ENCODE measurements at regions not wholly inside any gene's neighbourhood (a gene's known extent, or its start where the extent isn't known, plus 50 kb on each side); places are given as distances from the start of the nearest gene placed in this dataset.

DNA sequence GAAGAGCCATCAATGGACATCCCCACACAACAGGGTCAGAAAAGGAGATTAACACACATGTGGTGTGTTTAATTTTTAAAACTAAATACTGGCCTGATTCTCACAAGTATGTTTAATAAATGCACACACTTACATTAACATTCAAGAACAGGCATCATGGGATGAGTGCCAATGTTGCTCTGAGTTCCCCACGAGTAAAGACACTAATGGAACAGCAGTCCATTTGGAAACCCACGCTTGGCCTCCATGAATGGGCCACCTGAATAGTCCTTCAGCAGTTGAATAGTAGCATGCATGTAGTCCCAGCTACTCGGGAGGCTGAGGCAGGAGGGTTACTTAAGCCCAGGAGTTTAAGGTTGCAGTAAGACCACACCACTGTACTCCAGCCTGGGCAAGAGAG lies 195.2 kb upstream of the IPO5 start:
- Histone ChIP-seq H3K79me2 (ENCODE audit: control insufficient read depth, insufficient read depth, low read length) (no peaks in the 10 kb centered on the region), H3K27ac (ENCODE audit: low read length in 2 of 2) (no peak overlapping the region), H4K20me1 (ENCODE audit: control insufficient read depth, insufficient read depth, low read length, poor library complexity, severe bottlenecking) (no peaks in the 10 kb centered on the region), H3K9me3 (ENCODE audit: control extremely low read depth in 1 of 3, control insufficient read depth in 2 of 3, insufficient read depth in 1 of 3, low read length in 2 of 3) (no peaks in the 10 kb centered on the region), H3K4me1 (ENCODE audit: control insufficient read depth in 2 of 2, insufficient read depth in 2 of 2, low read length in 2 of 2) (no peaks in the 10 kb centered on the region), H3K4me2 (replicated peaks; ENCODE audit: low read depth, low read length, poor library complexity, severe bottlenecking) (no peak overlapping the region), H3K36me3 (replicated peaks in 1 of 2; ENCODE audit: control extremely low read depth in 1 of 2, control insufficient read depth in 1 of 2, extremely low read depth in 1 of 2, insufficient read depth in 2 of 2, low read length in 1 of 2) (no peaks in the 10 kb centered on the region), H3K9ac (ENCODE audit: low read length) (no peak overlapping the region), H2AFZ (ENCODE audit: insufficient read depth, low read depth, low read length, poor library complexity, severe bottlenecking) (no peak overlapping the region), H3K27me3 (replicated peaks in 1 of 4; ENCODE audit: control extremely low read depth in 1 of 4, control insufficient read depth in 3 of 4, insufficient read depth in 4 of 4, low read length in 3 of 4) (no peaks in the 10 kb centered on the region), H3K4me3 (ENCODE audit: control extremely low read depth in 1 of 5, extremely low read depth in 1 of 5, insufficient read depth in 1 of 5, low read depth in 2 of 5, low read length in 4 of 5) (no peak overlapping the region)
- ATAC-seq (ENCODE audit: low read depth) (no peak), DNase-seq (no peak)
- no peak for TF ChIP-seq EZH2 (IDR thresholded peaks at IDR 0.05; ENCODE audit: borderline replicate concordance, insufficient read depth, low read depth, low read length, poor library complexity, severe bottlenecking)
- TF ChIP-seq, protein P1, sequence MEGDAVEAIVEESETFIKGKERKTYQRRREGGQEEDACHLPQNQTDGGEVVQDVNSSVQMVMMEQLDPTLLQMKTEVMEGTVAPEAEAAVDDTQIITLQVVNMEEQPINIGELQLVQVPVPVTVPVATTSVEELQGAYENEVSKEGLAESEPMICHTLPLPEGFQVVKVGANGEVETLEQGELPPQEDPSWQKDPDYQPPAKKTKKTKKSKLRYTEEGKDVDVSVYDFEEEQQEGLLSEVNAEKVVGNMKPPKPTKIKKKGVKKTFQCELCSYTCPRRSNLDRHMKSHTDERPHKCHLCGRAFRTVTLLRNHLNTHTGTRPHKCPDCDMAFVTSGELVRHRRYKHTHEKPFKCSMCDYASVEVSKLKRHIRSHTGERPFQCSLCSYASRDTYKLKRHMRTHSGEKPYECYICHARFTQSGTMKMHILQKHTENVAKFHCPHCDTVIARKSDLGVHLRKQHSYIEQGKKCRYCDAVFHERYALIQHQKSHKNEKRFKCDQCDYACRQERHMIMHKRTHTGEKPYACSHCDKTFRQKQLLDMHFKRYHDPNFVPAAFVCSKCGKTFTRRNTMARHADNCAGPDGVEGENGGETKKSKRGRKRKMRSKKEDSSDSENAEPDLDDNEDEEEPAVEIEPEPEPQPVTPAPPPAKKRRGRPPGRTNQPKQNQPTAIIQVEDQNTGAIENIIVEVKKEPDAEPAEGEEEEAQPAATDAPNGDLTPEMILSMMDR (IDR thresholded peaks at IDR 0.05): no peak
- H3K4me1 Mint-ChIP-seq: no peaks in the 10 kb centered on the region
- no peak overlapping the region for H3K27ac Mint-ChIP-seq
- POLR2A ChIA-PET: no interaction called here
- H3K9me3 Mint-ChIP-seq (ENCODE audit: insufficient read depth): no peaks in the 10 kb centered on the region
- H3K27me3 Mint-ChIP-seq: peaks cover 4% of the 10 kb centered on the region
- WGBS (ENCODE audit: insufficient coverage): 54% methylated on average over 3 of the region's 3 CpGs
- CTCF ChIA-PET: no interaction called here
- no peak overlapping the region for H3K4me3 Mint-ChIP-seq
- intact Hi-C loops (cut with micrococcal nuclease): no loop called here

DNA sequence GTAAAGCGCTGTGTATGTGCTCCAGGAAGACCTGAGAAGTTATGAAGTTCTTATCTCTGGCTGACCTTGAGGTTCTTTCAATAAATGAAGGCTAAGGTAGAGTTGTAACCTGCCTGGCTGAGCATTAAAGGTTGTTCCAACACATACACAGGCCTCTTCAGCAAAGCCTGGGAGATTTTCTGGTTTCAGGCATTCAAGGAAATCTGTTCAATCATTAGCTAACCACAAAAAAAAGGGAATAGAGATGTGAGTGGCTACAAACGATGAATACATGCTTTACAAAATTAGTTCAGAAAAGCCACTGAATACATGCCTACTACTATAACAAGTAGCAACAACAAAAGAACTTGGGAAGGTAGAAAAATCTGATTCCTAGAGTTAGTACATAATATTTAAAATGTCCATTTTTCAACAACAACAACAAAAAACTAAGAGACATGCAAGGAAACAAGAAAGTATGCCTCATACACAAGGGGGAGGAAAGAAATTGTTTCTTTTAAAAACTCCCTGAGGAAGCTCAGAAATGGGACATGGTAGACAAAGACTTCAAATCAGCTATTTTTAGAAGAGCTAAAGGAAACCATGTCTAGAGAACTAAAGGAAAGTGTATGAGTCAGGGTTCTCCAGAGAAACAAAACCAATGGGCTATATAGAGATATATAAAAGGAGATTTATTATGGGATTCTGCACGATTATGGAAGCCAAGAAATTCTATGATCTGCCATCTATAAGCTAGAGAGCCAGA lies 191.5 kb upstream of the IPO5 start:
- Mint-ChIP-seq H3K27me3 (no peaks in the 10 kb centered on the region), H3K9me3 (ENCODE audit: insufficient read depth) (no peaks in the 10 kb centered on the region), H3K4me3 (no peak overlapping the region), H3K4me1 (no peaks in the 10 kb centered on the region), H3K27ac (no peak overlapping the region)
- H3K36me3 ChIP-seq (replicated peaks in 1 of 2; ENCODE audit: control extremely low read depth in 1 of 2, control insufficient read depth in 1 of 2, extremely low read depth in 1 of 2, insufficient read depth in 2 of 2, low read length in 1 of 2): no peaks in the 10 kb centered on the region
- no peaks in the 10 kb centered on the region for H3K79me2 ChIP-seq (ENCODE audit: control insufficient read depth, insufficient read depth, low read length)
- H3K9me3 ChIP-seq (ENCODE audit: control extremely low read depth in 1 of 3, control insufficient read depth in 2 of 3, insufficient read depth in 1 of 3, low read length in 2 of 3): no peaks in the 10 kb centered on the region
- no peaks in the 10 kb centered on the region for H4K20me1 ChIP-seq (ENCODE audit: control insufficient read depth, insufficient read depth, low read length, poor library complexity, severe bottlenecking)
- ChIA-PET POLR2A (no interaction called here), CTCF (no interaction called here)
- DNase-seq: no peak
- H3K4me1 ChIP-seq (ENCODE audit: control insufficient read depth in 2 of 2, insufficient read depth in 2 of 2, low read length in 2 of 2): no peaks in the 10 kb centered on the region
- no peak overlapping the region for H2AFZ ChIP-seq (ENCODE audit: insufficient read depth, low read depth, low read length, poor library complexity, severe bottlenecking)
- H3K9ac ChIP-seq (ENCODE audit: low read length): no peak overlapping the region
- no peak for ATAC-seq (ENCODE audit: low read depth)
- intact Hi-C loops (cut with micrococcal nuclease): no loop called here
- no peaks in the 10 kb centered on the region for H3K27me3 ChIP-seq (replicated peaks in 1 of 4; ENCODE audit: control extremely low read depth in 1 of 4, control insufficient read depth in 3 of 4, insufficient read depth in 4 of 4, low read length in 3 of 4)
- H3K4me3 ChIP-seq (ENCODE audit: control extremely low read depth in 1 of 5, extremely low read depth in 1 of 5, insufficient read depth in 1 of 5, low read depth in 2 of 5, low read length in 4 of 5): no peak overlapping the region
- no peak overlapping the region for H3K4me2 ChIP-seq (replicated peaks; ENCODE audit: low read depth, low read length, poor library complexity, severe bottlenecking)
- WGBS (ENCODE audit: insufficient coverage): 14% methylated on average over 1 of the region's 3 CpGs
- no peak overlapping the region for H3K27ac ChIP-seq (ENCODE audit: low read length in 2 of 2)
- TF ChIP-seq EZH2 (IDR thresholded peaks at IDR 0.05; ENCODE audit: borderline replicate concordance, insufficient read depth, low read depth, low read length, poor library complexity, severe bottlenecking): no peak
- TF ChIP-seq, protein P1 (IDR thresholded peaks at IDR 0.05): no peak

Measured in B cell (primary cell).